GM23338 (cell line): ENCODE measurements at regions not wholly inside any gene's neighbourhood (a gene's known extent, or its start where the extent isn't known, plus 50 kb on each side); places are given as distances from the start of the nearest gene placed in this dataset.

ENCODE experiments used
- ATAC-seq: fragments of 200-7000 bp; cut with Tn5 transposase; 3 replicates; pipeline ENCODE4 v1.9.1; 2020
- DNase-seq: peaks from one replicate; pipeline ENCODE4 v3.0.0-alpha.2; 2015; ENCODE audit warnings: low spot score
- H2AFZ ChIP-seq: fragments of 200-600 bp; sonication (generic); 2 replicates; pipeline ENCODE4 v1.8.0; 2016; ENCODE audit warnings: antibody characterized with exemption, mild to moderate bottlenecking, moderate library complexity
- H3F3A ChIP-seq: fragments of 200-600 bp; sonication (generic); replicated peaks from 2 replicates; pipeline ENCODE4 v1.8.0; 2017; ENCODE audit warnings: antibody characterized with exemption, mixed run types, low read depth
- H3K27ac ChIP-seq: fragments of 200-600 bp; sonication (generic); 2 replicates; pipeline ENCODE4 v1.6.1; 2016; ENCODE audit warnings: low read depth
- H3K27me3 ChIP-seq: fragments of 200-600 bp; sonication (generic); 2 replicates; pipeline ENCODE4 v1.8.0; 2016; ENCODE audit warnings: mild to moderate bottlenecking, mixed run types, moderate library complexity; ENCODE audit not compliant: insufficient read depth
- H3K36me3 ChIP-seq: fragments of 200-600 bp; sonication (generic); 2 replicates; pipeline ENCODE4 v1.8.0; 2016; ENCODE audit warnings: mild to moderate bottlenecking; ENCODE audit not compliant: insufficient read depth
- H3K4me1 ChIP-seq: fragments of 200-600 bp; sonication (generic); 2 replicates; pipeline ENCODE4 v1.8.0; 2016; ENCODE audit warnings: mild to moderate bottlenecking, moderate library complexity; ENCODE audit not compliant: insufficient read depth
- H3K4me2 ChIP-seq: fragments of 200-600 bp; sonication (generic); 2 replicates; pipeline ENCODE4 v1.7.1; 2017; ENCODE audit warnings: mixed run types
- H3K4me3 ChIP-seq: fragments of 200-600 bp; sonication (generic); 2 replicates; pipeline ENCODE4 v1.6.1; 2016; ENCODE audit warnings: mixed run types
- H3K79me2 ChIP-seq: fragments of 200-600 bp; sonication (generic); replicated peaks from 2 replicates; pipeline ENCODE4 v1.8.0; 2017; ENCODE audit warnings: mild to moderate bottlenecking; ENCODE audit not compliant: insufficient read depth
- H3K9me2 ChIP-seq: fragments of 200-600 bp; sonication (generic); 2 replicates; pipeline ENCODE4 v1.8.0; 2017; ENCODE audit not compliant: insufficient read depth
- H4K20me1 ChIP-seq: fragments of 200-600 bp; sonication (generic); replicated peaks from 2 replicates; pipeline ENCODE4 v1.8.0; 2017; ENCODE audit warnings: mild to moderate bottlenecking; ENCODE audit not compliant: insufficient read depth
- H3K27ac Mint-ChIP-seq: 2 replicates; pipeline ENCODE4 v1.8.0; 2020; ENCODE audit warnings: inconsistent platforms, mild to moderate bottlenecking, moderate library complexity, mixed read lengths
- H3K27me3 Mint-ChIP-seq: 3 replicates; pipeline ENCODE4 v1.8.0; 2022; ENCODE audit warnings: low read depth, mild to moderate bottlenecking, moderate library complexity, mixed read lengths, inconsistent platforms; ENCODE audit not compliant: insufficient read depth, poor library complexity
- H3K36me3 Mint-ChIP-seq: 3 replicates; pipeline ENCODE4 v1.8.0; 2021; ENCODE audit warnings: low read depth, mild to moderate bottlenecking, inconsistent platforms, moderate library complexity, mixed read lengths
- H3K4me1 Mint-ChIP-seq: 3 replicates; pipeline ENCODE4 v1.8.0; 2020; ENCODE audit warnings: mild to moderate bottlenecking, inconsistent platforms, mixed read lengths
- H3K4me3 Mint-ChIP-seq: 3 replicates; pipeline ENCODE4 v1.8.0; 2021; ENCODE audit warnings: moderate library complexity, mild to moderate bottlenecking, inconsistent platforms, mixed read lengths
- H3K9me3 Mint-ChIP-seq: 3 replicates; pipeline ENCODE4 v1.8.0; 2020; ENCODE audit warnings: moderate library complexity, mild to moderate bottlenecking, inconsistent platforms, mixed read lengths
- CREB1 ChIP-seq: fragments of 250-450 bp; sonication (Bioruptor Pico); IDR thresholded peaks from 2 replicates; pipeline ENCODE4 v1.5.0; 2020; ENCODE audit warnings: low read depth, mild to moderate bottlenecking, moderate library complexity
- EZH2 ChIP-seq: fragments of 200-600 bp; sonication (generic); IDR thresholded peaks from one replicate; pipeline ENCODE4 v1.8.0; 2017; ENCODE audit warnings: antibody characterized with exemption, mild to moderate bottlenecking, low read depth; ENCODE audit not compliant: unreplicated experiment
- EZH2phosphoT487 ChIP-seq: fragments of 200-600 bp; sonication (generic); IDR thresholded peaks from one replicate; pipeline ENCODE4 v1.8.1; 2018; ENCODE audit warnings: antibody characterized with exemption; ENCODE audit not compliant: unreplicated experiment
- JUNB ChIP-seq: IDR thresholded peaks from one replicate; pipeline ENCODE4 v1.6.1; 2016; ENCODE audit warnings: antibody characterized with exemption; ENCODE audit not compliant: unreplicated experiment
- NANOG ChIP-seq: IDR thresholded peaks from 2 replicates; pipeline ENCODE4 v1.6.1; 2016; ENCODE audit warnings: antibody characterized with exemption, borderline replicate concordance
- POLR2AphosphoS5 ChIP-seq: IDR thresholded peaks from 2 replicates; pipeline ENCODE4 v1.6.1; 2016; ENCODE audit warnings: antibody characterized with exemption, low read depth
- STAT1 ChIP-seq: IDR thresholded peaks from one replicate; pipeline ENCODE4 v1.6.1; 2016; ENCODE audit warnings: antibody characterized with exemption; ENCODE audit not compliant: unreplicated experiment
- ZNF114 ChIP-seq: fragments of 250-450 bp; sonication (Bioruptor Pico); IDR thresholded peaks from 2 replicates; pipeline ENCODE4 v1.5.0; 2020; ENCODE audit warnings: mild to moderate bottlenecking, moderate library complexity
- ZNF331 ChIP-seq: fragments of 250-450 bp; sonication (Bioruptor Pico); IDR thresholded peaks from 2 replicates; pipeline ENCODE4 v1.5.0; 2020; ENCODE audit warnings: low read depth, mild to moderate bottlenecking, moderate library complexity
- TF ChIP-seq, protein P1 (sequence below): IDR thresholded peaks from one replicate; pipeline ENCODE4 v1.6.1; 2018; ENCODE audit warnings: antibody characterized with exemption; ENCODE audit not compliant: unreplicated experiment
- TF ChIP-seq, protein P2 (sequence below): IDR thresholded peaks from 2 replicates; pipeline ENCODE4 v1.6.1; 2016; ENCODE audit warnings: antibody characterized with exemption
- TF ChIP-seq, protein P3 (sequence below): fragments of 250-450 bp; sonication (Bioruptor Pico); IDR thresholded peaks from 2 replicates; pipeline ENCODE4 v1.5.0; 2020; ENCODE audit warnings: mild to moderate bottlenecking, moderate library complexity
- TF ChIP-seq, protein P4 (sequence below), 2 experiments: fragments of 200-600 bp in 1 of 2; sonication (generic) in 1 of 2; conservative IDR thresholded peaks; 2 replicates each; pipeline versions ENCODE4 v1.5.1 to v1.6.1; 2016 to 2017; ENCODE audit warnings: antibody characterized with exemption in 2 of 2, low read depth in 2 of 2, mild to moderate bottlenecking in 2 of 2, moderate library complexity in 1 of 2

DNA sequence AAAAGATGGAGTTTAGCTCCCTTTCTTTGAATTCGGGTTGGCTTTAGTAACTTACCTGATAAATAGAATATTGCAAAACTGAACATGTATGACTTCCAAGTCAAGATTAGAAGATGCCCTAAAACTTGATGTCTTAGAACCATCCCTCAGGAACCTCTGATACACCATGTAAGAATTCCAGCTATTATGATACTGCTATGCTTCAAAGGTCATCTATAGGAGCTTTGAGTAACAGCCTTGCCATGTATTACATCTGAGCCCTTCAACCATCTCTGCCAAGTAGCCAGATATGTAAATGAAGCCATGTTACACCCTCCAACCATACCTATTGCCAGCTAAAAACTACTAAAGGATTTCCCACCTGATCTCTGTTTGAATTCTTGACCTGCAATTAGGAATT is 854.2 kb downstream of the SI start:
- TF ChIP-seq STAT1, result no peak
- TF ChIP-seq EZH2, result no peak
- TF ChIP-seq CREB1 (CRISPR knock-in tag), result no peak
- TF ChIP-seq ZNF331 (CRISPR knock-in tag), result no peak
- TF ChIP-seq, protein P1, sequence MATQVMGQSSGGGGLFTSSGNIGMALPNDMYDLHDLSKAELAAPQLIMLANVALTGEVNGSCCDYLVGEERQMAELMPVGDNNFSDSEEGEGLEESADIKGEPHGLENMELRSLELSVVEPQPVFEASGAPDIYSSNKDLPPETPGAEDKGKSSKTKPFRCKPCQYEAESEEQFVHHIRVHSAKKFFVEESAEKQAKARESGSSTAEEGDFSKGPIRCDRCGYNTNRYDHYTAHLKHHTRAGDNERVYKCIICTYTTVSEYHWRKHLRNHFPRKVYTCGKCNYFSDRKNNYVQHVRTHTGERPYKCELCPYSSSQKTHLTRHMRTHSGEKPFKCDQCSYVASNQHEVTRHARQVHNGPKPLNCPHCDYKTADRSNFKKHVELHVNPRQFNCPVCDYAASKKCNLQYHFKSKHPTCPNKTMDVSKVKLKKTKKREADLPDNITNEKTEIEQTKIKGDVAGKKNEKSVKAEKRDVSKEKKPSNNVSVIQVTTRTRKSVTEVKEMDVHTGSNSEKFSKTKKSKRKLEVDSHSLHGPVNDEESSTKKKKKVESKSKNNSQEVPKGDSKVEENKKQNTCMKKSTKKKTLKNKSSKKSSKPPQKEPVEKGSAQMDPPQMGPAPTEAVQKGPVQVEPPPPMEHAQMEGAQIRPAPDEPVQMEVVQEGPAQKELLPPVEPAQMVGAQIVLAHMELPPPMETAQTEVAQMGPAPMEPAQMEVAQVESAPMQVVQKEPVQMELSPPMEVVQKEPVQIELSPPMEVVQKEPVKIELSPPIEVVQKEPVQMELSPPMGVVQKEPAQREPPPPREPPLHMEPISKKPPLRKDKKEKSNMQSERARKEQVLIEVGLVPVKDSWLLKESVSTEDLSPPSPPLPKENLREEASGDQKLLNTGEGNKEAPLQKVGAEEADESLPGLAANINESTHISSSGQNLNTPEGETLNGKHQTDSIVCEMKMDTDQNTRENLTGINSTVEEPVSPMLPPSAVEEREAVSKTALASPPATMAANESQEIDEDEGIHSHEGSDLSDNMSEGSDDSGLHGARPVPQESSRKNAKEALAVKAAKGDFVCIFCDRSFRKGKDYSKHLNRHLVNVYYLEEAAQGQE, result no peak
- no peak for TF ChIP-seq NANOG
- TF ChIP-seq, protein P2, sequence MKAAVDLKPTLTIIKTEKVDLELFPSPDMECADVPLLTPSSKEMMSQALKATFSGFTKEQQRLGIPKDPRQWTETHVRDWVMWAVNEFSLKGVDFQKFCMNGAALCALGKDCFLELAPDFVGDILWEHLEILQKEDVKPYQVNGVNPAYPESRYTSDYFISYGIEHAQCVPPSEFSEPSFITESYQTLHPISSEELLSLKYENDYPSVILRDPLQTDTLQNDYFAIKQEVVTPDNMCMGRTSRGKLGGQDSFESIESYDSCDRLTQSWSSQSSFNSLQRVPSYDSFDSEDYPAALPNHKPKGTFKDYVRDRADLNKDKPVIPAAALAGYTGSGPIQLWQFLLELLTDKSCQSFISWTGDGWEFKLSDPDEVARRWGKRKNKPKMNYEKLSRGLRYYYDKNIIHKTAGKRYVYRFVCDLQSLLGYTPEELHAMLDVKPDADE, result no peak
- no peak for TF ChIP-seq POLR2AphosphoS5
- TF ChIP-seq, protein P3, sequence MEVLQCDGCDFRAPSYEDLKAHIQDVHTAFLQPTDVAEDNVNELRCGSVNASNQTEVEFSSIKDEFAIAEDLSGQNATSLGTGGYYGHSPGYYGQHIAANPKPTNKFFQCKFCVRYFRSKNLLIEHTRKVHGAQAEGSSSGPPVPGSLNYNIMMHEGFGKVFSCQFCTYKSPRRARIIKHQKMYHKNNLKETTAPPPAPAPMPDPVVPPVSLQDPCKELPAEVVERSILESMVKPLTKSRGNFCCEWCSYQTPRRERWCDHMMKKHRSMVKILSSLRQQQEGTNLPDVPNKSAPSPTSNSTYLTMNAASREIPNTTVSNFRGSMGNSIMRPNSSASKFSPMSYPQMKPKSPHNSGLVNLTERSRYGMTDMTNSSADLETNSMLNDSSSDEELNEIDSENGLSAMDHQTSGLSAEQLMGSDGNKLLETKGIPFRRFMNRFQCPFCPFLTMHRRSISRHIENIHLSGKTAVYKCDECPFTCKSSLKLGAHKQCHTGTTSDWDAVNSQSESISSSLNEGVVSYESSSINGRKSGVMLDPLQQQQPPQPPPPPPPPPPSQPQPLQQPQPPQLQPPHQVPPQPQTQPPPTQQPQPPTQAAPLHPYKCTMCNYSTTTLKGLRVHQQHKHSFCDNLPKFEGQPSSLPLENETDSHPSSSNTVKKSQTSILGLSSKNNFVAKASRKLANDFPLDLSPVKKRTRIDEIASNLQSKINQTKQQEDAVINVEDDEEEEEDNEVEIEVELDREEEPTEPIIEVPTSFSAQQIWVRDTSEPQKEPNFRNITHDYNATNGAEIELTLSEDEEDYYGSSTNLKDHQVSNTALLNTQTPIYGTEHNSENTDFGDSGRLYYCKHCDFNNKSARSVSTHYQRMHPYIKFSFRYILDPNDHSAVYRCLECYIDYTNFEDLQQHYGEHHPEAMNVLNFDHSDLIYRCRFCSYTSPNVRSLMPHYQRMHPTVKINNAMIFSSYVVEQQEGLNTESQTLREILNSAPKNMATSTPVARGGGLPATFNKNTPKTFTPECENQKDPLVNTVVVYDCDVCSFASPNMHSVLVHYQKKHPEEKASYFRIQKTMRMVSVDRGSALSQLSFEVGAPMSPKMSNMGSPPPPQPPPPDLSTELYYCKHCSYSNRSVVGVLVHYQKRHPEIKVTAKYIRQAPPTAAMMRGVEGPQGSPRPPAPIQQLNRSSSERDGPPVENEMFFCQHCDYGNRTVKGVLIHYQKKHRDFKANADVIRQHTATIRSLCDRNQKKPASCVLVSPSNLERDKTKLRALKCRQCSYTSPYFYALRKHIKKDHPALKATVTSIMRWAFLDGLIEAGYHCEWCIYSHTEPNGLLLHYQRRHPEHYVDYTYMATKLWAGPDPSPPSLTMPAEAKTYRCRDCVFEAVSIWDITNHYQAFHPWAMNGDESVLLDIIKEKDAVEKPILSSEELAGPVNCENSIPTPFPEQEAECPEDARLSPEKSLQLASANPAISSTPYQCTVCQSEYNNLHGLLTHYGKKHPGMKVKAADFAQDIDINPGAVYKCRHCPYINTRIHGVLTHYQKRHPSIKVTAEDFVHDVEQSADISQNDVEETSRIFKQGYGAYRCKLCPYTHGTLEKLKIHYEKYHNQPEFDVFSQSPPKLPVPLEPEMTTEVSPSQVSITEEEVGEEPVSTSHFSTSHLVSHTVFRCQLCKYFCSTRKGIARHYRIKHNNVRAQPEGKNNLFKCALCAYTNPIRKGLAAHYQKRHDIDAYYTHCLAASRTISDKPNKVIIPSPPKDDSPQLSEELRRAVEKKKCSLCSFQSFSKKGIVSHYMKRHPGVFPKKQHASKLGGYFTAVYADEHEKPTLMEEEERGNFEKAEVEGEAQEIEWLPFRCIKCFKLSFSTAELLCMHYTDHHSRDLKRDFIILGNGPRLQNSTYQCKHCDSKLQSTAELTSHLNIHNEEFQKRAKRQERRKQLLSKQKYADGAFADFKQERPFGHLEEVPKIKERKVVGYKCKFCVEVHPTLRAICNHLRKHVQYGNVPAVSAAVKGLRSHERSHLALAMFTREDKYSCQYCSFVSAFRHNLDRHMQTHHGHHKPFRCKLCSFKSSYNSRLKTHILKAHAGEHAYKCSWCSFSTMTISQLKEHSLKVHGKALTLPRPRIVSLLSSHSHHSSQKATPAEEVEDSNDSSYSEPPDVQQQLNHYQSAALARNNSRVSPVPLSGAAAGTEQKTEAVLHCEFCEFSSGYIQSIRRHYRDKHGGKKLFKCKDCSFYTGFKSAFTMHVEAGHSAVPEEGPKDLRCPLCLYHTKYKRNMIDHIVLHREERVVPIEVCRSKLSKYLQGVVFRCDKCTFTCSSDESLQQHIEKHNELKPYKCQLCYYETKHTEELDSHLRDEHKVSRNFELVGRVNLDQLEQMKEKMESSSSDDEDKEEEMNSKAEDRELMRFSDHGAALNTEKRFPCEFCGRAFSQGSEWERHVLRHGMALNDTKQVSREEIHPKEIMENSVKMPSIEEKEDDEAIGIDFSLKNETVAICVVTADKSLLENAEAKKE (CRISPR knock-in tag), result no peak
- TF ChIP-seq JUNB, result no peak
- no peak for TF ChIP-seq ZNF114 (CRISPR knock-in tag)
- TF ChIP-seq, protein P4, sequence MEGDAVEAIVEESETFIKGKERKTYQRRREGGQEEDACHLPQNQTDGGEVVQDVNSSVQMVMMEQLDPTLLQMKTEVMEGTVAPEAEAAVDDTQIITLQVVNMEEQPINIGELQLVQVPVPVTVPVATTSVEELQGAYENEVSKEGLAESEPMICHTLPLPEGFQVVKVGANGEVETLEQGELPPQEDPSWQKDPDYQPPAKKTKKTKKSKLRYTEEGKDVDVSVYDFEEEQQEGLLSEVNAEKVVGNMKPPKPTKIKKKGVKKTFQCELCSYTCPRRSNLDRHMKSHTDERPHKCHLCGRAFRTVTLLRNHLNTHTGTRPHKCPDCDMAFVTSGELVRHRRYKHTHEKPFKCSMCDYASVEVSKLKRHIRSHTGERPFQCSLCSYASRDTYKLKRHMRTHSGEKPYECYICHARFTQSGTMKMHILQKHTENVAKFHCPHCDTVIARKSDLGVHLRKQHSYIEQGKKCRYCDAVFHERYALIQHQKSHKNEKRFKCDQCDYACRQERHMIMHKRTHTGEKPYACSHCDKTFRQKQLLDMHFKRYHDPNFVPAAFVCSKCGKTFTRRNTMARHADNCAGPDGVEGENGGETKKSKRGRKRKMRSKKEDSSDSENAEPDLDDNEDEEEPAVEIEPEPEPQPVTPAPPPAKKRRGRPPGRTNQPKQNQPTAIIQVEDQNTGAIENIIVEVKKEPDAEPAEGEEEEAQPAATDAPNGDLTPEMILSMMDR (conservative IDR thresholded peaks at IDR 0.05; ENCODE audit: low read depth in 2 of 2), result no peak
- no peak for TF ChIP-seq EZH2phosphoT487
- Mint-ChIP-seq H3K27me3 (no peaks in the 10 kb centered on the region), H3K9me3 (peaks cover 14% of the 10 kb centered on the region; the same call in 2 of the 3 replicates), H3K4me3 (no peak overlapping the region), H3K27ac (no peak overlapping the region), H3K36me3 (peaks cover 9% of the 10 kb centered on the region; the same call in 2 of the 3 replicates), H3K4me1 (peaks cover 16% of the 10 kb centered on the region; the same call in 2 of the 3 replicates)
- Histone ChIP-seq H3K4me3 (no peak overlapping the region), H2AFZ (no peak overlapping the region), H3K9me2 (0 out of 2 replicates have a peak, but pooled peaks cover 3% of the 10 kb centered on the region), H3K27me3 (no peaks in the 10 kb centered on the region), H4K20me1 (no peaks in the 10 kb centered on the region), H3K36me3 (no peaks in the 10 kb centered on the region), H3F3A (no peaks in the 10 kb centered on the region), H3K4me2 (no peak overlapping the region), H3K79me2 (no peaks in the 10 kb centered on the region), H3K27ac (no peak overlapping the region), H3K4me1 (peaks cover 20% of the 10 kb centered on the region)
- DNase-seq (no peak), ATAC-seq (no peak)
